Esophagus (tissue), 2 donors: ENCODE measurements at regions not wholly inside any gene's neighbourhood (a gene's known extent, or its start where the extent isn't known, plus 50 kb on each side); places are given as distances from the start of the nearest gene placed in this dataset.
"Not testable (repeated sequence)": the region's sequence is repeated elsewhere in the genome, so short reads cannot be mapped to it uniquely, and the experiment has no call there.

Source experiments
- H3K27ac ChIP-seq, 2 donors: one replicate each; pipeline ENCODE4 v1.5.1; 2013; ENCODE audit warnings: low read depth in 2 of 2, mild to moderate bottlenecking in 2 of 2, inconsistent platforms in 1 of 2, low read length in 1 of 2, moderate library complexity in 1 of 2
- H3K27me3 ChIP-seq, 2 donors: one replicate each; pipeline ENCODE4 v1.6.1; 2013; ENCODE audit warnings: low read length in 2 of 2, control low read depth in 1 of 2, mild to moderate bottlenecking in 1 of 2; ENCODE audit not compliant: insufficient read depth in 2 of 2, control insufficient read depth in 1 of 2
- H3K36me3 ChIP-seq, 2 donors: one replicate each; pipeline ENCODE4 v1.6.1; 2013; ENCODE audit warnings: low read length in 1 of 2; ENCODE audit not compliant: control insufficient read depth in 2 of 2, insufficient read depth in 2 of 2
- H3K4me1 ChIP-seq, 2 donors: one replicate each; pipeline ENCODE4 v1.6.1; 2013; ENCODE audit warnings: low read length in 1 of 2; ENCODE audit not compliant: control insufficient read depth in 2 of 2, insufficient read depth in 2 of 2
- H3K4me3 ChIP-seq, 2 donors: one replicate each; pipeline ENCODE4 v1.5.1; 2013; ENCODE audit warnings: low read length in 2 of 2, mild to moderate bottlenecking in 2 of 2, low read depth in 1 of 2, moderate library complexity in 1 of 2
- H3K9me3 ChIP-seq, 2 donors: one replicate each; pipeline ENCODE4 v1.6.1; 2013; ENCODE audit warnings: mild to moderate bottlenecking in 2 of 2, low read depth in 1 of 2, low read length in 1 of 2, moderate library complexity in 1 of 2; ENCODE audit not compliant: control insufficient read depth in 2 of 2, insufficient read depth in 1 of 2
- WGBS, 2 donors: extraction: QIAGEN DNeasy Blood & Tissue Kit; methylation state at CpG; one replicate each; pipeline ENCODE4 v1.1.7; 2013; 5-methylcytosine and 5-hydroxymethylcytosine counted together
- donor health status: healthy with polysubstance abuse.
- donor health status: Bipolar disorder and iron deficiency.

DNA sequence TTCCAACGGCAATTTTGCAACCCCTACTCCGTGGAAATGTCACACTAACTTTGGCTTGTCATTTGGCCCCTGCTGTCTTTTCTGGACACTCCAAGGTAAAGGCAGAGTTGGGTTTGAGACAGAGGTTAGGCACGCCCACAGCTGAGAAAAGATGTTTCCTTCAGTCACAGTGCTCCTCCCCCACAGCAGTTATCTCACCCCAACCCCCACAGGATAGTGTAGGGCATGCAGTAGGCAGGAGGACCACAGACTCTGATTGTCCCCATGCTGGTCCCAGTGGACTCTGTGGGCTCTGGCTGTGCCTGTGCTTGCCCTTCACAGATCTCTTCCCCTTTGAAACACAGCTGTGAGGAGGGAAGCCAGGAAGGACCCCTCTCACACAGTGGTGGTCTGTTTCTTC lies 124.0 kb upstream of the CARMIL1 start:
- WGBS, 2 donors, result 89 to 94% methylated on average over 3 of the region's 3 CpGs
- Histone ChIP-seq H3K27ac (no peak overlapping the region), H3K4me1 (no peaks in the 10 kb centered on the region), H3K36me3 (no peaks in the 10 kb centered on the region), H3K9me3 (peaks cover 0 to 5% of the 10 kb centered on the region in 2 donors), H3K27me3 (no peaks in the 10 kb centered on the region), H3K4me3 (no peak overlapping the region)

DNA sequence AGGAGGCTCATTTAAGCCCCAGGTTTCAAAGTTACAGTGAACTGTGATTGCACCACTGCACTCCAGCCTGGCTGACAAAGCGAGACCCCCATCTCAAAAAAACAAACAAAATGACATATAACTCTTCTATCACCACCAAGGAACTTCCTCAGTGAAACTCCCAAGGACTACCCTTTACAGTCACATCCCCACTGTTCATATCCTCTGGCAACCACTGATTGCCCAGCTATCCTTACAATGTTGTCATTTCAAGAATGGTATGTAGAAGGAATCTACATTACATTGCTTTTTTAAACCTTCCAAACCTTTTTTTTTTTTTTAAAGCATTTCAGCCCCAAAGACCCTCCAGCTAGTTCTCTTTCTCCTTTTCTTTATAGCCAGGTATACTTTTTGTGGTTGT lies 123.1 kb upstream of the CARMIL1 start:
- H3K27ac ChIP-seq, result no peak overlapping the region
- no peaks in the 10 kb centered on the region for H3K4me1 ChIP-seq
- WGBS, 2 donors, result 71 to 72% methylated on average over 1 of the region's 1 CpG
- H3K36me3 ChIP-seq, result no peaks in the 10 kb centered on the region
- no peaks in the 10 kb centered on the region for H3K27me3 ChIP-seq
- no peak overlapping the region for H3K4me3 ChIP-seq
- H3K9me3 ChIP-seq, result peaks cover 0 to 5% of the 10 kb centered on the region in 2 donors

DNA sequence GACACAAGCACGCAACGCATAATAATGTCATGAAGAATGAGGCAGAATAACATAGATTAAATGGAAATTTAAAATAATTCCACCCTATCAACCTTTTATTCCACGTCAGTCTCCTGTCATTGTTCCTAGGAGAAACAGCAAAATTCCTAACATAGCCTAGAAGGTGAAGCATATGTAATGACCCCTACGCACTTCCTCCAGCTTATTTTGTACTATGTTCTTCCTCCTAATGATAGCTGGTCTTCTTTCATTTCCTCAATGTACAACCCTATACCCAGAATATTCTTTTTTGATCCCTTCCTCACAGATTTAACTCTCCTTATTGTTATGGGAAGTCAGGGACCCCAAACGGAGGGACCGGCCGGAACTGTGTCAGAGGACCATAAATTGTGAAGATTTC lies 122.0 kb upstream of the CARMIL1 start:
- no peaks in the 10 kb centered on the region for H3K27me3 ChIP-seq
- 94 to 95% methylated on average over 7 of the region's 7 CpGs for WGBS, 2 donors
- no peaks in the 10 kb centered on the region for H3K36me3 ChIP-seq
- H3K4me3 ChIP-seq, result no peak overlapping the region
- peaks cover 0 to 5% of the 10 kb centered on the region in 2 donors for H3K9me3 ChIP-seq
- no peak overlapping the region for H3K27ac ChIP-seq
- no peaks in the 10 kb centered on the region for H3K4me1 ChIP-seq

DNA sequence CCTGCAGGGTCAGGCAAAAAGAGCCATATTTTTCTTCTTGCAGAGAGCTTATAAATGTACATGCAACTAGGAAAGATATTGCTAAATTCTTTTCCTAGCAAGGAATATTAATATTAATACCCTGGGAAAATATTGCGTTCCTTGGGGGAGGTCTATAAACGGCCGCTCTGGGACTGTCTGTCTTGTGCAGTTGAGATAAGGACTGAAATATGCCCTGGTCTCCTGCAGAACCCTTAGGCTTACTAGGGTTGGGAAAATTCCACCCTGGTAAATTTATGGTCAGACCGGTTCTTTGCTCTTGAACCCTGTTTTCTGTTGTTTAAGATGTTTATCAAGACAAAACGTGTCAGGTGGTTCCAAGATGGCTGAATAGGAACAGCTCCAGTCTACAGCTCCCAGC lies 121.3 kb upstream of the CARMIL1 start:
- 95% methylated on average over 5 of the region's 5 CpGs for WGBS, 2 donors

DNA sequence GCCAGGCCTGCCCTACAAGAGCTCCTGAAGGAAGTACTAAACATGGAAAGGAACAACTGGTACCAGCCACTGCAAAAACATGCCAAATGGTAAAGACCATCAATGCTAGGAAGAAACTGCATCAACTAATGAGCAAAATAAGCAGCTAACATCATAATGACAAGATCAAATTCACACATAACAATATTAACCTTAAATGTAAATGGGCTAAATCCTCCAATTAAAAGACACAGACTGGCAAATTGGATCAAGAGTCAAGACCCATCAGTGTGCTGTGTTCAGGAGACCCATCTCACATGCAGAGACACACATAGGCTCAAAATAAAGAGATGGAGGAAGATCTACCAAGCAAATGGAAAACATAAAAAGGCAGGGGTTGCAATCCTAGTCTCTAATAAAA lies 119.0 kb upstream of the CARMIL1 start:
- H3K4me3 ChIP-seq, H3K9me3 ChIP-seq, H3K36me3 ChIP-seq, H3K27ac ChIP-seq, H3K4me1 ChIP-seq, H3K27me3 ChIP-seq: not testable (repeated sequence)

More for the DNA sequence above, 121.3 kb upstream of the CARMIL1 start:
- Histone ChIP-seq H3K4me1 (no peaks in the 10 kb centered on the region), H3K9me3 (peaks cover 0 to 5% of the 10 kb centered on the region in 2 donors), H3K36me3 (no peaks in the 10 kb centered on the region), H3K27ac (no peak overlapping the region), H3K27me3 (no peaks in the 10 kb centered on the region), H3K4me3 (no peak overlapping the region)

DNA sequence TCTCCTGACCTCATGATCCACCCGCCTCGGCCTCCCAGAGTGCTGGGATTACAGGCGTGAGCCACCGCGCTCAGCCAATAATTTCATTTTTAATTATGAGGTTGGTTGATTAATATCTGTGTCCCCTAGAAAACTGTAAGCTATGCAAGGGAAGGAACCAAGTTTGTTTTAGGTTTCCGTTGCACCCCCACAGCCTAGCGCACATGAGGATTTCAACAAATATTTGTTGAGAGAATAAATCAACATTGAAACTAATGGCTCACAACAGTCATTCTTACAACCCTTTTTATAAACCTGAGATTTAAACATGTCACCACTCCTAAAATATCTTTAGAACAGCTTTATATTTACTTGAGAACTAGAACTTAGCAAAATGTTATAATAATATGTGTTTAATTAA lies 114.0 kb upstream of the CARMIL1 start:
- Histone ChIP-seq H3K9me3 (no peaks in the 10 kb centered on the region), H3K27ac (no peak overlapping the region), H3K4me3 (no peak overlapping the region), H3K36me3 (no peaks in the 10 kb centered on the region), H3K4me1 (peaks cover 0 to 2% of the 10 kb centered on the region in 2 donors), H3K27me3 (no peaks in the 10 kb centered on the region)
- WGBS, 2 donors, result 91 to 92% methylated on average over 7 of the region's 7 CpGs

DNA sequence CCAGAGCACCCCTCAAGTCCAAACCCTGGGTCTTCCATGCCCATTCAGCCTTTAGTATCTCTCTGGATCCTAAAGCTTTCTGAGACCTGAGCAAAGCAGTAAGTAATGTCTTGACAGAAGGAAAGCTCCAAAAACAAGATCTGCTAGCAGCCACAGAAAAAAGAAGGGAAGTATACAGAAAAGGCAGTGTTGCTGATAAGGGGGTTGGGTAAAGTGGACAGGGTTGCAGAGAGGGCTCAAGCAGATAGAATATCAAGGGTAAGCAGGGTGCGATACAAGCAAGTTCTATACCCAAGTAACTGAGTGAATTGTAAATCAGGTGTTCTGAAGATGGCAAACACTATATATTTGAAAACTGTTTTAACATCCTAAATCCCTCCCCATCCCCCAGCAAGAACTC lies 113.4 kb upstream of the CARMIL1 start:
- 87 to 100% methylated on average over 1 of the region's 1 CpG for WGBS, 2 donors

DNA sequence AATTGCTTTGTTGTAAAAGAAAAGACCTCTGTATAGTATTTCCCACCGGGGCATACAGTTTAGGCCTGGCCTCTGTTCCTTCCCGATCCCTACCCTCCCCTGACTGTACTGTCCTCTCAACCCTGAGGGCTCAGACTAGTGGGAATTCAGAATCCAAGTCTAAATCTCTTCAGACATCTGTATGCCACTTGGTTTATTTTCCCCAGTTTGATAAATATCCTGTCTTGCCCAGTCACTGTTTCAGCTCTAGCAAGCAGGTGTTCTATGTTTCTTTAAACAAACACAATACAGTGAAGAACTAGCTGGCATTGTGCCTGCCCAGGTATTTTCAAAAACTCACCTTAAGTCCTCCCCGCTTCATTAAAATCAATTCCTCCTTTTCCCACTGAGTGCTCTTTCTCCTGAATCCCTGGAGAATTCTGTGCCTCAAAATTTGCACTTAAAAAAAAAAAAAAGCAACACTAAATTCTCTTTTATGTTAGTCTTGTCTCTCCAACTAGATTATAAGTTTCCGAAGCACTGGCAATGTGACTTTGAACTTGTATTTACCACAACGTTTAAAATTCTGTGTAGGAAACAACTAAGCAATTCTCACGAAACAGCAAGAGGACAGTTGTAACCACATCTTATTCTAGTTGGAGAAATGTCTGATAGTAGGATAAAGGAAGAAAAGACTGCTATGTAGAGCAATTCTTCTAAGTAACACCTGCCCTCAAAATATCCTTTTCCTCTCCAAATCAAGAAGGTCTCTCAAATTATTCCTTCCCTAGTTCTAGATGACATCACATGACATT lies 112.0 kb upstream of the CARMIL1 start:
- Histone ChIP-seq H3K4me1 (peaks cover 0 to 3% of the 10 kb centered on the region in 2 donors), H3K9me3 (no peaks in the 10 kb centered on the region), H3K4me3 (no peak overlapping the region), H3K27me3 (no peaks in the 10 kb centered on the region), H3K27ac (no peak overlapping the region), H3K36me3 (no peaks in the 10 kb centered on the region)
- 56 to 59% methylated on average over 6 of the region's 6 CpGs for WGBS, 2 donors

More for the DNA sequence above, 113.4 kb upstream of the CARMIL1 start:
- Histone ChIP-seq H3K4me1 (peaks cover 0 to 3% of the 10 kb centered on the region in 2 donors), H3K36me3 (no peaks in the 10 kb centered on the region), H3K9me3 (no peaks in the 10 kb centered on the region), H3K27me3 (no peaks in the 10 kb centered on the region), H3K27ac (no peak overlapping the region), H3K4me3 (no peak overlapping the region)

DNA sequence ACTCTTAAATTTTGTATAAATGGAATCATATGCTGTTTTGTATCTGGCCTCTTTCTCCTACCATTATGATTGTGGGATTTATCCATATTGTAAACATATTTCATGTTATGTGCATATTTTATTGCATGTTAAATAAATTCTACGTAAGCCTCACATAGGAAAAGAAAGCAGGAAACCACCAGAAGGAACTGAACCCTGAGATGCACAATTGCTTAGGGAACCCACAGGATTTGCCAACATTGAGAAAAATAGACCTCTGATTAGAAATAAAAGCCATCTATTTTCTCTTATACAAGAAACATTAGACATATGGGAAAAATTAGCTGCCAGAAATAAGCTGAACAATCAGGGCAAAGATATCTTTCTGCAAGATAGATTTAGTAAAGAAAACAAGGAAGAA lies 111.2 kb upstream of the CARMIL1 start:
- no peaks in the 10 kb centered on the region for H3K9me3 ChIP-seq
- H3K36me3 ChIP-seq, result no peaks in the 10 kb centered on the region
- no peaks in the 10 kb centered on the region for H3K27me3 ChIP-seq
- 79 to 90% methylated on average over 1 of the region's 1 CpG for WGBS, 2 donors
- no peak overlapping the region for H3K4me3 ChIP-seq
- H3K27ac ChIP-seq, result no peak overlapping the region
- H3K4me1 ChIP-seq, result peaks cover 0 to 3% of the 10 kb centered on the region in 2 donors

DNA sequence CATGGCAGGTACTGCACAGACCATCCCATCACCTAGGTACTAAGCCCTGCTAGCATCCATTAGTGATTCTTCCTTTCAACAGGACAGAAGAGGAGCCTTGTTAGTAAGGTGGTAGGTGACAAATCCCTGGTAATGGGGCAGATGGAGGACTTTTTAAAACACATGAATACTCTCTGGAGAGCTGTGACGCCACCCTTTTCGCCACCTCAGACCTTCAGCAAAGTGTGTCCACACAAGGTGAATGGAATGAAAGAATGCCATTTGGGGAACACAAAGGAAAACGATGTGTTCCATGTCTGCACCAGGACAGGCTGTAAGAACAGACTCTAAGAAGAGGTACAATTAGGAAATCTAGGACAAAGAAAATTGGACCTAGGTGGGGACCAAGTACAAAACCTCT lies 110.5 kb upstream of the CARMIL1 start:
- no peak overlapping the region for H3K4me3 ChIP-seq
- H3K27ac ChIP-seq, result peak overlapping the region in 1 of 2 donors; percentile 0
- WGBS, 2 donors, result 93 to 94% methylated on average over 3 of the region's 3 CpGs
- no peaks in the 10 kb centered on the region for H3K36me3 ChIP-seq
- H3K27me3 ChIP-seq, result no peaks in the 10 kb centered on the region
- H3K4me1 ChIP-seq, result peaks cover 0 to 3% of the 10 kb centered on the region in 2 donors
- no peaks in the 10 kb centered on the region for H3K9me3 ChIP-seq
